ENCODE measurements at regions not wholly inside any gene's neighbourhood (a gene's known extent, or its start where the extent isn't known, plus 50 kb on each side); places are given as distances from the start of the nearest gene placed in this dataset.

- peaks cover 6% of the 10 kb centered on the region for H3K23me2 ChIP-seq (ENCODE audit: insufficient read length, low read depth, low read length, poor library complexity, severe bottlenecking)
- H4K20me1 ChIP-seq (ENCODE audit: control insufficient read depth, insufficient read depth, insufficient read length): no peaks in the 10 kb centered on the region
- Mint-ChIP-seq H3K4me1 (peaks cover 12 to 23% of the 10 kb centered on the region in 2 experiments), H3K27me3 (ENCODE audit: low read depth) (no peaks in the 10 kb centered on the region; the same call in 1 of the 2 replicates), H3K27ac (no peak overlapping the region; a peak in 1 of 7 replicates), H3K9me3 (no peaks in the 10 kb centered on the region), H3K36me3 (ENCODE audit: insufficient read depth in 1 of 3, low read depth in 3 of 3) (no peaks in the 10 kb centered on the region; a peak in 1 of 7 replicates), H3K4me3 (no peak overlapping the region)
- H4K8ac ChIP-seq (replicated peaks; ENCODE audit: insufficient read length, low read depth, low read length): no peak overlapping the region
- H3K4me1 ChIP-seq (ENCODE audit: insufficient read depth, low read length): no peaks in the 10 kb centered on the region
- TF ChIP-seq CTCF (conservative IDR thresholded peaks at IDR 0.05): no peak
- no CpG with 5 or more reads among the region's 2 CpGs for WGBS (ENCODE audit: extremely low coverage, insufficient read length, low lambda C conversion rate)
- H3K27me3 ChIP-seq (ENCODE audit: insufficient read depth, low read length): no peaks in the 10 kb centered on the region
- no peak overlapping the region for H2BK20ac ChIP-seq (ENCODE audit: low read depth, low read length, poor library complexity, severe bottlenecking)
- no peak overlapping the region for H2AK5ac ChIP-seq (ENCODE audit: insufficient read length, low read length)
- H3K79me1 ChIP-seq (ENCODE audit: insufficient read depth, low read depth, low read length, poor library complexity, severe bottlenecking): peaks cover under 1% of the 10 kb centered on the region
- no peak overlapping the region for H3K23ac ChIP-seq (ENCODE audit: insufficient read length, low read depth, low read length)
- no peak overlapping the region for H3K4me2 ChIP-seq (ENCODE audit: insufficient read depth, insufficient read length, low read length)
- no peak overlapping the region for H2BK5ac ChIP-seq (ENCODE audit: insufficient read length, low read length)
- no peak overlapping the region for H3K27ac ChIP-seq (ENCODE audit: insufficient read length, low read depth, low read length)
- H3K79me2 ChIP-seq (ENCODE audit: insufficient read depth, low read length): peaks cover 6% of the 10 kb centered on the region; the same call in 1 of the 2 replicates
- DNase-seq: no peak
- H3K9me3 ChIP-seq (ENCODE audit: control insufficient read depth, low read depth, low read length): no peaks in the 10 kb centered on the region
- no peak overlapping the region for H3K4ac ChIP-seq (ENCODE audit: low read depth, low read length)
- no peak overlapping the region for H2AFZ ChIP-seq (ENCODE audit: low read length)
- H2BK120ac ChIP-seq (ENCODE audit: low read depth, low read length, poor library complexity, severe bottlenecking): no peak overlapping the region
- H2BK15ac ChIP-seq (ENCODE audit: low read depth, low read length): no peak overlapping the region
- no peak overlapping the region for H4K5ac ChIP-seq (ENCODE audit: insufficient read length, low read depth, low read length)
- no peak overlapping the region for H2BK12ac ChIP-seq (ENCODE audit: insufficient read length, low read depth, low read length)
- H3K56ac ChIP-seq (ENCODE audit: insufficient read length, low read depth, low read length): no peak overlapping the region
- no peak overlapping the region for H3T11ph ChIP-seq (ENCODE audit: low read length)
- H3K14ac ChIP-seq (ENCODE audit: insufficient read depth, low read length): no peak overlapping the region
- no peak overlapping the region for H4K91ac ChIP-seq (ENCODE audit: insufficient read length, low read depth, low read length)
- H3K9ac ChIP-seq (ENCODE audit: extremely low read depth, insufficient read length, low read length): no peak overlapping the region
- H3K18ac ChIP-seq (ENCODE audit: insufficient read length, low read depth, low read length): no peak overlapping the region
These were observed 76.1 kb upstream of the MAP4 start for GRCh38 chr3:48092270-48092669.
